NT2/D1 (cell line): ENCODE measurements at regions not wholly inside any gene's neighbourhood (a gene's known extent, or its start where the extent isn't known, plus 50 kb on each side); places are given as distances from the start of the nearest gene placed in this dataset.
"Not testable (repeated sequence)": the region's sequence is repeated elsewhere in the genome, so short reads cannot be mapped to it uniquely, and the experiment has no call there.

Source experiments
- YY1 ChIP-seq: IDR thresholded peaks from 2 replicates; pipeline ENCODE4 v1.6.1; 2011; ENCODE audit not compliant: insufficient read length, insufficient read depth
- ZNF274 ChIP-seq: IDR thresholded peaks from 2 replicates; pipeline ENCODE4 v1.6.1; 2011; ENCODE audit warnings: mild to moderate bottlenecking, low read depth, low read length

GRCh38 chr3:102382201-102382600 lies 52.6 kb upstream of the ZPLD1 start:
- TF ChIP-seq YY1, ZNF274: not testable (repeated sequence)
